ENCODE measurements at regions not wholly inside any gene's neighbourhood (a gene's known extent, or its start where the extent isn't known, plus 50 kb on each side); places are given as distances from the start of the nearest gene placed in this dataset.

DNA sequence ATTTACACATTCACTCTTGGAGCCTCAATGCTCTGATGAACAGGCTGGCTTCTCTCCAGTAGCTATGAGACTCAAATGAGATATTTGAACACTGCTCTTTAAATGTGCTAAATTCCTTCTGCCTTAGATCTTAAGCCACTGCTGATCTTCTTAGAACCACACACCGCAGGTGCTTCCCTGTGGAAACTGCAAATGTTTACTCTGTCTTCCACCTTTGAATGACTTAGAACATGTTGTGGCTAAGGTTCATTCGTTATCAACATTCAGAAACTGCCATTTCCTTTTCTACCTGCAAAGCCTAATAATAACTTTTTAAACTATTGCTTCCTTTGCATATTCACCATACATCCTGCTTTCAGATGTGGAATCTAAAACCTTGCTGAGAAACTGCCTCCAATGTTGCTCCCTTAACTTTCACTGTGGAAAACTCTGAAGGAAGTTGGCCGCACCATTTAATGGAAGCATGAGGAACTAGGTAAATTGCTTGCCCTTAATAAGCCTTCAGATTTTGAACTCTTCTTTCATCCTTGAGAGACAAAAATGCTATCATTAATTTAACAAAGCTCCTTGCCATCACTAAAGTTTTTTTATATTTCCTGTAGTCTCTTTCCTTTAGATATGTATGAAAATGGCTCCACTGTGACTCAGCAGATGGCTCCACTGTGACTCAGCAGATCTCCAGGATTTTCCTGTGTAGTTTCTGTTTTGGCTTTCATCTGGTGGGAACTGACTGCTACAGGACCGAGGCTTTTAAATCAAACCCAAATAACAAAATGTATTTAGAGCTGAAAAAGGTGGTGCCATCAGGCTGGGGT lies 143.8 kb downstream of the TNFSF18 start:
- FAIRE-seq = peak; percentile 75
- peak overlapping the region; percentile 34 for H3K4me2 ChIP-seq (ENCODE audit: control insufficient read depth, extremely low read depth, insufficient read depth, low read depth, low read length)
- DNase-seq (ENCODE audit: low read depth, low spot score) = no peak

DNA sequence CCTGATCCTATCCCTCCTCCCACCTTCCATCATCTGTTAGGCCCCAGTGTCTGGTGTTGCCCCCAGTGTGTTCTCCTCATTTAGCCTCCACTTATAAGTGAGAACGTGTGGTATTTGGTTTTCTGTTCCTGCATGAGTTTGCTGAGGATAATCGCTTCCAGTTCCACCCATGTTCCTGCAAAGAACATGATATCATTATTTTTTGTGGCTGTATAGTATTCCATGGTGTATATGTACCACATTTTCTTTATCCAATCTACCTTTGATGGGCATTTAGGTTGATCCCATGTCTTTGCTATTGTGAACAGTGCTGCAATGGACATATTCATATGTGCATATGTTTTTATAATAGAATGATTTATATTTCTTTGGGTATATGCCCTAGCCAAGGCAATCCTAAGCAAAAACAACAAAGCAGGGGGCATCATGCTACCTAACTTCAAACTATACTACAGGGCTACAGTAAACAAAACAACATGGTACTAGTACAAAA lies 142.9 kb downstream of the TNFSF18 start:
- H3K9ac ChIP-seq (ENCODE audit: control insufficient read depth, extremely low read depth, insufficient read depth, low read length) = no peak overlapping the region
- no peak for TF ChIP-seq EZH2 (IDR thresholded peaks at IDR 0.05; ENCODE audit: low read length)
- TF ChIP-seq, protein P1, sequence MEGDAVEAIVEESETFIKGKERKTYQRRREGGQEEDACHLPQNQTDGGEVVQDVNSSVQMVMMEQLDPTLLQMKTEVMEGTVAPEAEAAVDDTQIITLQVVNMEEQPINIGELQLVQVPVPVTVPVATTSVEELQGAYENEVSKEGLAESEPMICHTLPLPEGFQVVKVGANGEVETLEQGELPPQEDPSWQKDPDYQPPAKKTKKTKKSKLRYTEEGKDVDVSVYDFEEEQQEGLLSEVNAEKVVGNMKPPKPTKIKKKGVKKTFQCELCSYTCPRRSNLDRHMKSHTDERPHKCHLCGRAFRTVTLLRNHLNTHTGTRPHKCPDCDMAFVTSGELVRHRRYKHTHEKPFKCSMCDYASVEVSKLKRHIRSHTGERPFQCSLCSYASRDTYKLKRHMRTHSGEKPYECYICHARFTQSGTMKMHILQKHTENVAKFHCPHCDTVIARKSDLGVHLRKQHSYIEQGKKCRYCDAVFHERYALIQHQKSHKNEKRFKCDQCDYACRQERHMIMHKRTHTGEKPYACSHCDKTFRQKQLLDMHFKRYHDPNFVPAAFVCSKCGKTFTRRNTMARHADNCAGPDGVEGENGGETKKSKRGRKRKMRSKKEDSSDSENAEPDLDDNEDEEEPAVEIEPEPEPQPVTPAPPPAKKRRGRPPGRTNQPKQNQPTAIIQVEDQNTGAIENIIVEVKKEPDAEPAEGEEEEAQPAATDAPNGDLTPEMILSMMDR (optimal IDR thresholded peaks at IDR 0.05 in 1 of 3, IDR thresholded peaks at IDR 0.05 in 1 of 3, conservative IDR thresholded peaks at IDR 0.05 in 1 of 3; ENCODE audit: extremely low read depth in 1 of 3, insufficient read depth in 2 of 3, low read length in 3 of 3) = no peak
- no peaks in the 10 kb centered on the region for H3K9me1 ChIP-seq (ENCODE audit: control insufficient read depth, extremely low read depth, insufficient read depth, low read length)
- H3K27ac ChIP-seq (ENCODE audit: control insufficient read depth, insufficient read depth, low read length) = peak overlapping the region; percentile 68
- no peak overlapping the region for H3K4me3 ChIP-seq (ENCODE audit: control insufficient read depth in 2 of 3, extremely low read depth in 1 of 3, insufficient read depth in 2 of 3, low read depth in 1 of 3, low read length in 3 of 3)
- peak overlapping the region; percentile 34 for H3K4me2 ChIP-seq (ENCODE audit: control insufficient read depth, extremely low read depth, insufficient read depth, low read depth, low read length)
- no peaks in the 10 kb centered on the region for H3K27me3 ChIP-seq (ENCODE audit: control insufficient read depth, extremely low read depth, insufficient read depth, low read length)
- dilution Hi-C loops (cut with MboI; ENCODE audit: extremely low pct_ligation_motif_present, low sequenced_read_pairs) = no loop called here
- no peak overlapping the region for H2AFZ ChIP-seq (ENCODE audit: control insufficient read depth, low read length)
- no peaks in the 10 kb centered on the region for H3K79me2 ChIP-seq (ENCODE audit: control insufficient read depth, insufficient read depth, low read length)
- H4K20me1 ChIP-seq (ENCODE audit: control insufficient read depth, extremely low read depth, insufficient read depth, low read length) = no peaks in the 10 kb centered on the region
- FAIRE-seq (no peak), DNase-seq (ENCODE audit: low read depth, low spot score) (no peak)
- H3K4me1 ChIP-seq (ENCODE audit: control insufficient read depth, extremely low read depth, insufficient read depth, low read length) = peaks cover 48% of the 10 kb centered on the region
- H3K36me3 ChIP-seq (ENCODE audit: control insufficient read depth in 2 of 2, extremely low read depth in 1 of 2, insufficient read depth in 2 of 2, low read length in 2 of 2) = peaks cover 0 to 2% of the 10 kb centered on the region in 2 experiments
- H3K9me3 ChIP-seq (ENCODE audit: control insufficient read depth, low read depth, low read length) = peaks cover 9% of the 10 kb centered on the region

More for the DNA sequence above, 143.8 kb downstream of the TNFSF18 start:
- Histone ChIP-seq H3K9me1 (ENCODE audit: control insufficient read depth, extremely low read depth, insufficient read depth, low read length) (no peaks in the 10 kb centered on the region), H4K20me1 (ENCODE audit: control insufficient read depth, extremely low read depth, insufficient read depth, low read length) (no peaks in the 10 kb centered on the region), H3K9ac (ENCODE audit: control insufficient read depth, extremely low read depth, insufficient read depth, low read length) (no peak overlapping the region), H3K79me2 (ENCODE audit: control insufficient read depth, insufficient read depth, low read length) (no peaks in the 10 kb centered on the region), H3K27ac (ENCODE audit: control insufficient read depth, insufficient read depth, low read length) (peak overlapping the region; percentile 68), H3K4me3 (ENCODE audit: control insufficient read depth in 2 of 3, extremely low read depth in 1 of 3, insufficient read depth in 2 of 3, low read depth in 1 of 3, low read length in 3 of 3) (peak overlapping the region in 1 of 3 experiments; percentile 14), H3K9me3 (ENCODE audit: control insufficient read depth, low read depth, low read length) (peaks cover 3% of the 10 kb centered on the region), H3K27me3 (ENCODE audit: control insufficient read depth, extremely low read depth, insufficient read depth, low read length) (no peaks in the 10 kb centered on the region), H2AFZ (ENCODE audit: control insufficient read depth, low read length) (peak overlapping the region; percentile 51), H3K36me3 (ENCODE audit: control insufficient read depth in 2 of 2, extremely low read depth in 1 of 2, insufficient read depth in 2 of 2, low read length in 2 of 2) (no peaks in the 10 kb centered on the region), H3K4me1 (ENCODE audit: control insufficient read depth, extremely low read depth, insufficient read depth, low read length) (peaks cover 55% of the 10 kb centered on the region)
- dilution Hi-C loops (cut with MboI; ENCODE audit: extremely low pct_ligation_motif_present, low sequenced_read_pairs) = no loop called here
- TF ChIP-seq, protein P1 (optimal IDR thresholded peaks at IDR 0.05 in 1 of 3, IDR thresholded peaks at IDR 0.05 in 1 of 3, conservative IDR thresholded peaks at IDR 0.05 in 1 of 3; ENCODE audit: extremely low read depth in 1 of 3, insufficient read depth in 2 of 3, low read length in 3 of 3) = no peak
